ENCODE measurements at regions not wholly inside any gene's neighbourhood (a gene's known extent, or its start where the extent isn't known, plus 50 kb on each side); places are given as distances from the start of the nearest gene placed in this dataset.

DNA sequence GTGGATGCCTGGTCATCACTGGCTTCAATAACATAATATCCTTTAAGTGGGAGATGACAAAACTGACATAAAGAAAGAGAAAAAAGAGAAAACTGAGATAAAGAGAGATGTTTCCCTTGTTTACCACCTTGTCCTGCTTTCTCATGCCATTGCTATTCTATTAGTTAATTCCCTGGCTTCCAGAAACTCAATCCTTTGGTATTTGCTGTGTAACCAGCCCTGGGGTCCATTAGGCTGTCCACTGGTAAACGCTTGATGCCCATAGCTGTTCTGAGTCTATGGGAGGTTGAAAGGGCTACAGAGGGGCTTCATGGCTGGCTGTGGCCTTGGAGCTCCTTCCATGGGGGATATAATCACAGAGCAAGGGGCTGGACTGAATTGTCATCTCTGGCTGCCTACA, 243.4 kb upstream of the PLET1 start:
- H3K4me1 ChIP-seq (ENCODE audit: control insufficient read depth, insufficient read depth, low read length), result no peaks in the 10 kb centered on the region
- Mint-ChIP-seq H3K4me3 (no peak overlapping the region), H3K36me3 (no peaks in the 10 kb centered on the region), H3K27me3 (ENCODE audit: low read depth in 2 of 2) (peaks cover 18 to 21% of the 10 kb centered on the region in 2 donors), H3K27ac (no peak overlapping the region), H3K9me3 (no peaks in the 10 kb centered on the region), H3K4me1 (no peaks in the 10 kb centered on the region)
- no peak overlapping the region for H3K27ac ChIP-seq (ENCODE audit: low read length)
- no peaks in the 10 kb centered on the region for H3K27me3 ChIP-seq (ENCODE audit: control insufficient read depth, insufficient read depth, low read length)
- H3K36me3 ChIP-seq (ENCODE audit: control insufficient read depth, insufficient read depth, low read length), result no peaks in the 10 kb centered on the region
- no peaks in the 10 kb centered on the region for H3K9me3 ChIP-seq (ENCODE audit: control insufficient read depth, insufficient read depth, low read length)
- no peak overlapping the region for H3K4me3 ChIP-seq (ENCODE audit: low read length)
- ATAC-seq, result no peak
- no peak for DNase-seq
- 82% methylated on average over 1 of the region's 1 CpG for WGBS (ENCODE audit: insufficient coverage)
- intact Hi-C loops (cut with micrococcal nuclease), result no loop called here
- TF ChIP-seq, protein P1, sequence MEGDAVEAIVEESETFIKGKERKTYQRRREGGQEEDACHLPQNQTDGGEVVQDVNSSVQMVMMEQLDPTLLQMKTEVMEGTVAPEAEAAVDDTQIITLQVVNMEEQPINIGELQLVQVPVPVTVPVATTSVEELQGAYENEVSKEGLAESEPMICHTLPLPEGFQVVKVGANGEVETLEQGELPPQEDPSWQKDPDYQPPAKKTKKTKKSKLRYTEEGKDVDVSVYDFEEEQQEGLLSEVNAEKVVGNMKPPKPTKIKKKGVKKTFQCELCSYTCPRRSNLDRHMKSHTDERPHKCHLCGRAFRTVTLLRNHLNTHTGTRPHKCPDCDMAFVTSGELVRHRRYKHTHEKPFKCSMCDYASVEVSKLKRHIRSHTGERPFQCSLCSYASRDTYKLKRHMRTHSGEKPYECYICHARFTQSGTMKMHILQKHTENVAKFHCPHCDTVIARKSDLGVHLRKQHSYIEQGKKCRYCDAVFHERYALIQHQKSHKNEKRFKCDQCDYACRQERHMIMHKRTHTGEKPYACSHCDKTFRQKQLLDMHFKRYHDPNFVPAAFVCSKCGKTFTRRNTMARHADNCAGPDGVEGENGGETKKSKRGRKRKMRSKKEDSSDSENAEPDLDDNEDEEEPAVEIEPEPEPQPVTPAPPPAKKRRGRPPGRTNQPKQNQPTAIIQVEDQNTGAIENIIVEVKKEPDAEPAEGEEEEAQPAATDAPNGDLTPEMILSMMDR (IDR thresholded peaks at IDR 0.05), result no peak

DNA sequence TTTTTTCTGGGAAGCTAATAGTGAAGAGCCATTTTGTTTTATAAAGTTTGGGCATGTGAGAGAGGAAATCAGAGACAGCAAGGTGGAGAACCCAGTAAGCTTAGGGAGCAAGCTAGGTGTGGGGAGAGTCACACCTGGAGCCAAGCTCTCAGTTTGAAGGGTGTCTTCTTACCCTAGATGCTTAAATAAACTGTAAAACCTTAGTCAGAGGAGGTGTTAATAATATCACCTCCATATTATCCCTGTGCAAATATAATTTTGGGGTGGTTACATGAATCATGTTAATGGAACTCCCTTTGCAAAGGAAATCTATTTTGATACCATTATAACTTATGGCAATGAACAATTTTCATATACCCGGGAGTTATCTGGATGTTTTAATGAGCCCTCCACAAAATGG, 246.2 kb upstream of the PLET1 start:
- intact Hi-C loops (cut with micrococcal nuclease), result no loop called here
- no peaks in the 10 kb centered on the region for H3K9me3 Mint-ChIP-seq
- Histone ChIP-seq H3K36me3 (ENCODE audit: control insufficient read depth, insufficient read depth, low read length) (no peaks in the 10 kb centered on the region), H3K4me3 (ENCODE audit: low read length) (no peak overlapping the region), H3K4me1 (ENCODE audit: control insufficient read depth, insufficient read depth, low read length) (no peaks in the 10 kb centered on the region), H3K27ac (ENCODE audit: low read length) (no peak overlapping the region), H3K9me3 (ENCODE audit: control insufficient read depth, insufficient read depth, low read length) (no peaks in the 10 kb centered on the region), H3K27me3 (ENCODE audit: control insufficient read depth, insufficient read depth, low read length) (no peaks in the 10 kb centered on the region)
- no peak overlapping the region for H3K27ac Mint-ChIP-seq
- no peaks in the 10 kb centered on the region for H3K36me3 Mint-ChIP-seq
- no peaks in the 10 kb centered on the region for H3K4me1 Mint-ChIP-seq
- WGBS (ENCODE audit: insufficient coverage), result no CpG with 5 or more reads among the region's 1 CpG
- ATAC-seq (no peak), DNase-seq (no peak)
- H3K4me3 Mint-ChIP-seq, result no peak overlapping the region
- peaks cover 16% of the 10 kb centered on the region in 2 donors for H3K27me3 Mint-ChIP-seq (ENCODE audit: low read depth in 2 of 2)
- TF ChIP-seq, protein P1 (IDR thresholded peaks at IDR 0.05), result no peak

DNA sequence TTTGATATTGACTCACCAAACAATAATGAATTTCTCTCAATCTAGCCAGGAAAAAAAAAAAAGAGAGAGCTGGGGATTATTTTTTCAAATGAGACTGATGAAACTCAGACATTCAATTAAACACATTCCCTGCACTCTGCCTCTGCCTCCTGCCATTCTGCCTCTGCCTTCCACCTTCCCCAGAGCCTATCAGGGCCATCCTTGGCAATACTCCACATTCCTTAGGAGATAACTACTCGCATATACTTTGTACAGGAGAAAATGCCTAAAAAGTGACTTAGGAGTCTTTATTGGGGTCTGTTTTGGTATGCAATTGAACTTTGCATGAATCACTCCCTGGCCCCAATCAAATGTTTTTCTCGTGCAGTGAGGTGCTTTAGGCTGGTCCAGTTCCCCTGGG, 246.6 kb upstream of the PLET1 start:
- no peaks in the 10 kb centered on the region for H3K27me3 ChIP-seq (ENCODE audit: control insufficient read depth, insufficient read depth, low read length)
- Mint-ChIP-seq H3K36me3 (no peaks in the 10 kb centered on the region), H3K4me3 (no peak overlapping the region), H3K27ac (no peak overlapping the region), H3K27me3 (ENCODE audit: low read depth in 2 of 2) (peaks cover 13 to 15% of the 10 kb centered on the region in 2 donors), H3K9me3 (no peaks in the 10 kb centered on the region), H3K4me1 (no peaks in the 10 kb centered on the region)
- ATAC-seq, result no peak
- no peak overlapping the region for H3K4me3 ChIP-seq (ENCODE audit: low read length)
- H3K27ac ChIP-seq (ENCODE audit: low read length), result no peak overlapping the region
- no peaks in the 10 kb centered on the region for H3K4me1 ChIP-seq (ENCODE audit: control insufficient read depth, insufficient read depth, low read length)
- DNase-seq, result no peak
- WGBS (ENCODE audit: insufficient coverage), result 94% methylated on average over 2 of the region's 2 CpGs
- H3K9me3 ChIP-seq (ENCODE audit: control insufficient read depth, insufficient read depth, low read length), result no peaks in the 10 kb centered on the region
- TF ChIP-seq, protein P1 (IDR thresholded peaks at IDR 0.05), result no peak
- intact Hi-C loops (cut with micrococcal nuclease), result no loop called here
- no peaks in the 10 kb centered on the region for H3K36me3 ChIP-seq (ENCODE audit: control insufficient read depth, insufficient read depth, low read length)

DNA sequence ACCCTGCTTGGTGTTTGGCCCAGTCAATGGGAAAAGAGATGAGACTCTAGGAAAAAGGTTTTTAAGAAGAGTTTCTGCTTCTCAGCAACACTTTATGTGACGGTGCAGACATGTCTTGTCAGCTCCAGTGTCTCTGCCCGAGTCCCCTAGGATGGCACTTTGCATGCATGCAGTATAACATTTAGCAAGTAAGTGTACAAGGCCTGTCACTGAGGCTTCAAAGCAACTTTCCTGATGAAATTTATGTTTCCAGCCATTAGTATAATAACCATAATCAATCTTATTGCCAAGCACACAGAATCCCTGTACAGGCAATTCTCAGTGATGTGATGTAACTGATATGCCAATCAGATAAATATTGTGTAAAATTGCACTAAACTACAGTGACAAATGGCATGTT, 248.1 kb upstream of the PLET1 start:
- no peak overlapping the region for H3K27ac ChIP-seq (ENCODE audit: low read length)
- Mint-ChIP-seq H3K27ac (no peak overlapping the region), H3K27me3 (ENCODE audit: low read depth in 2 of 2) (peaks cover 8 to 22% of the 10 kb centered on the region in 2 donors), H3K36me3 (no peaks in the 10 kb centered on the region), H3K4me1 (no peaks in the 10 kb centered on the region), H3K4me3 (no peak overlapping the region), H3K9me3 (no peaks in the 10 kb centered on the region)
- ATAC-seq (no peak), DNase-seq (no peak)
- H3K4me1 ChIP-seq (ENCODE audit: control insufficient read depth, insufficient read depth, low read length), result no peaks in the 10 kb centered on the region
- no peaks in the 10 kb centered on the region for H3K36me3 ChIP-seq (ENCODE audit: control insufficient read depth, insufficient read depth, low read length)
- TF ChIP-seq, protein P1 (IDR thresholded peaks at IDR 0.05), result no peak
- 87% methylated on average over 2 of the region's 2 CpGs for WGBS (ENCODE audit: insufficient coverage)
- intact Hi-C loops (cut with micrococcal nuclease), result no loop called here
- H3K9me3 ChIP-seq (ENCODE audit: control insufficient read depth, insufficient read depth, low read length), result no peaks in the 10 kb centered on the region
- H3K27me3 ChIP-seq (ENCODE audit: control insufficient read depth, insufficient read depth, low read length), result no peaks in the 10 kb centered on the region
- no peak overlapping the region for H3K4me3 ChIP-seq (ENCODE audit: low read length)

Data from natural killer cell (primary cell).